ENCODE measurements at regions not wholly inside any gene's neighbourhood (a gene's known extent, or its start where the extent isn't known, plus 50 kb on each side); places are given as distances from the start of the nearest gene placed in this dataset.

DNA sequence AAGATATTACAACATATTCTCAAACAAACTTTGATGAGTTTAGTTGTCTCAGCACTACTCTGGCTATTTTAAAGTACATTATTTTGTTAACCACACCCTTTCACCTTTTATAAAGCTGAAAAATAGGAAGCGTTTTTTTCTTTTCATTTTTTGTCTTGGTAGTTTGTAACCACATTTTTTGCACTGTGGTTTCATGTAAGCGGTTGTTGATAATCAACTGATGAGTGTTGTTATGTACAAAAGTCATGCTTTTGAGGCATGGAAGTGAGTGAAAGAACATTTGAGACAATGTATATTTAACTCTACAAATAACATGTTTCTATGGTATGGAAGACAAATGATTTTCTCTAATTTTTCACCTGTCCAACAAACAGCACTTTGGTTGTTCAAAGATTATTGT is 52.1 kb upstream of the ATP2B1 start:
- no peak for TF ChIP-seq CTCF (IDR thresholded peaks at IDR 0.05; ENCODE audit: unreplicated experiment)
- CTCF ChIA-PET, result no interaction called here
- no peak for DNase-seq
- Mint-ChIP-seq H3K36me3 (ENCODE audit: insufficient read depth, unreplicated experiment) (peaks cover 20% of the 10 kb centered on the region), H3K4me3 (ENCODE audit: low read depth, unreplicated experiment) (no peak overlapping the region), H3K27ac (ENCODE audit: unreplicated experiment) (no peak overlapping the region), H3K27me3 (ENCODE audit: unreplicated experiment) (no peaks in the 10 kb centered on the region), H3K4me1 (ENCODE audit: low read depth, unreplicated experiment) (peaks cover 37% of the 10 kb centered on the region), H3K9me3 (ENCODE audit: low read depth, unreplicated experiment) (no peaks in the 10 kb centered on the region)
- no TSS peak for BruUV-seq (replicated peaks)
- intact Hi-C loops (cut with micrococcal nuclease; ENCODE audit: unreplicated experiment), result loop anchor here (5.0 kb wide), 1 partner anchor 202 kb away; no protein-coding TSS in a partner anchor
